GM11168 (cell line): ENCODE measurements at regions not wholly inside any gene's neighbourhood (a gene's known extent, or its start where the extent isn't known, plus 50 kb on each side); places are given as distances from the start of the nearest gene placed in this dataset.

ENCODE experiments used
- in situ Hi-C: fragments of 300-500 bp; cut with MboI; formaldehyde crosslinking; loops from one replicate; pipeline ENCODE4 v1.12.0; 2022; ENCODE audit warnings: low sequenced_read_pairs; ENCODE audit not compliant: unreplicated experiment

- in situ Hi-C loops: no loop called here
These were observed 409.5 kb upstream of the CWC22 start for GRCh38 chr2:180416627-180417026.

DNA sequence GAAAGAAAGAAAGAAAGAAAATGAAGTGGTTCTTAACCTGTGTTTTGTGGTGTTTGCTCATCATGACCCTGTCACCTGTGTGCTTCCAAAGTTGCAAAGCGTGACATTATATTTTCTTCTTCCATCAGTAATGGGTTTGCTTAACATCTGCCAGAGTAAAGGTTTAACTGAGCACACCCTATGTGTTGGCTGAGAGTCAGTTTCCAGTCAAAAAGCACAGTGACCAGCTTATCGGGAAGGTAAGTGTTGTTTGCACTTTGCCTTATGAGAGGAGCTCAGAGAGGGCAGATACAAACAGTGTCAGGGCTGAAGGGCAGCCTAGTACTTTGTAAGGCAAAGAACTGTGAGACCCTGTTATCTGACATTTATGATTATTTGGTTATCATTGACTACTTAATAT is 406.2 kb upstream of the CWC22 start:
- in situ Hi-C loops: no loop called here

DNA sequence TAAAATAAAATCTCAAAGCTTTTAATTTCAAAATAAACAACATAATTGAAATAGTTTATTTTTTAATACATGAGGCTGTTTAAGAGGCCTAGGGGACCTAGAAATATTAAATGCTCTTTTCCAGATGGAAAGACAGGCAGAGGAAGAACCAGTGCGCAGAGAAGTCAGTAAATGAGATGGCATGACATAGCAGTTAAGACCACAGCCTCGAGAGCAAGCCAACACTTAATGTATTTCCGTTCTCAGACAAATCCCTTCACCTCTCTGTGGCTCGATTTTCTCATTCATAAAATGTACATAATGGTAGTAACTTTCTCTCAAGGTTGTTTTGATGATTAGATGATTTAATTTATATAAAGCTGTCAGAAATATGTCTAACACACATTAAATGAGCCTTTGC is 405.1 kb upstream of the CWC22 start:
- in situ Hi-C loops: no loop called here

GRCh38 chr2:180411661-180412060 is 404.6 kb upstream of the CWC22 start:
- in situ Hi-C loops: no loop called here

DNA sequence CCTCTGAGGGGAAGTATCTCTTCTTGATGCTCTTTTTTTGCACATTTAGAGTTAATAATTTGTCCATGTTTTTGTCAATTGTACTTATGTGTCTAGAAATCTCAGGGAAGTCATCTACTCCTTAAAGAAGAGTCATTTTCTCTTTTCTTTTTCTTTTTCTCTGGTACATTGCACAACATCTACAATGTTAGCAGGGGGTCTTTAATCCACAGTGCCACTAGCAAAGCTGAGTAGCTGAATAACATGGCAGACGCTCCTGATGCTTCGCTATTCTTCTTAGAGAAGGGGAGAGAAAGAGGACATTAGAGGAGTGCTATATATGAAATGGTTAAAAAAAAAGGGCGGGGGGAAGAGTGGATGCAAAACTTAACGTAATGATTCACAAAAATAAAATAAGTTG is 399.6 kb upstream of the CWC22 start:
- in situ Hi-C loops: no loop called here

DNA sequence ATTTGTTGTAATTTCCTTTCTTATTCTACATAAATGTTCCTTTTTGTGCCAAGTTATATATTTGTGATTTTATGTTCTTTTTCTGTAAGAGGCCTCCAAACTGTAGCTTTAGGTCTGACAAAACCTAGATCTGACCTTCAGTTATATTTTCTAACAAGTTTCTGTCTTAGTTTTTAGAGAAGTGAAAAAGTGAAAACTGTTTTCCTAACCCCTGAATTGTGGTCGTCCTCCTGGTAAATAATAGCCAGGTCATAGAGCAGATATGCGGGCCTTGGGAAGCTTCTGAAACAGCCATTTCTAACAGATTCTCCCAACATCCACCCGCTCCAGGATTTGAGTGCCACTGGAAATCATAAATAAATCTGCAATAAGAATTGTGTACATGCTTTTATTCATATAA is 398.4 kb upstream of the CWC22 start:
- in situ Hi-C loops: no loop called here

GRCh38 chr2:180394305-180394704 is 387.2 kb upstream of the CWC22 start:
- in situ Hi-C loops: no loop called here

GRCh38 chr2:180385601-180386201 is 378.6 kb upstream of the CWC22 start:
- in situ Hi-C loops: no loop called here

DNA sequence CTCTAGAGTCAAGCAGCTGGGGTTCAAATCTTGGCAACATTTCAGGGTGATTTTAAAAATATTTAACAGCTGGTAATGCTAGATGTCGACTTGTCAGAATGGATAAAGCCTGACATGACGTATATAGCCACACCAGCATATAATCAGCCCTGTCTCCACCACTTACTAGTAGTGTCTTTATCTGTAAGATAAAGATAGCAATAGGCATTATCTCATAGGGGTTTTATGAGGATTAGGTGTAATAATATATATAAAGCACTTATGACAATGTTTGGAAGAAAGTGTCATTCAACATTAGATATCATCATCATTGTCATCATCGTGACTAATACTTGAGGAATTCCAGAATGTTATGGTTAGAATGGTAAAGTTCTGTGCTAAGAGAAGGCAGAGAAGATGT is 369.0 kb upstream of the CWC22 start:
- in situ Hi-C loops: no loop called here

DNA sequence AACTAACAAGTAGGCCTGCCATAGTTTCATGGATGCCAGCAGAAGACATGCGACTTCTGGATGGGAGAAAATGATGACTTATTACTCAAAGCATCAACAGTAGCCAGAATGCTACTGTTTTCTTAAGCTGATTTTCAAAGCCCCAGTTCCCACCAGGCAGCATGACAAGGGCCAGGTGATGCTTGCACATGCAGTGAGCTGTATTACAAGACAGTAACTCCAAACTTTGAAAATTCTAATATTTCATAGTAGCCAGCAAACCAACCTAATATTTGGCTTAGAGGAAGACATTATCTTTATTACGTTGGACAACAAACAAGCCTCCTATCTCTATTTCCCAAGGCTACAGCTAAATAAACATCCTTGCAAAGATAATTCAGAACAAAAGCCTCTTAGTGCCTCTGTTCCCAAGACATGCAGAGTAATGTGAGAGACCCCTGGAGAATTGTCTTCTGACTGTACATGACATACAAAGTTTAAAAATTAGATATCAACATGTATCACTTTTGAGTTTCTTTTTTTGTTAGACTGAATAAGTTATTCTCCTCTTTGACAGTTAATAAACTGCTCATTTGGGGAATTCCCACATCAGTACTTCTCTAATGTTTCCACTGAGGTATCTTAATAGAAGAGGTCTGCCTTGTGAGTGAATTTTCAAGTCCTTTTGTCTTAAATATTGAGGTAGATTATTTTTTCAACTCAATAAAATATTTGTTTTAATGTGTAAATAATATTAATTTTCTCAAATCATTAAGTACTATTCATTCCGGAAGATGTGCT is 367.6 kb upstream of the CWC22 start:
- in situ Hi-C loops: no loop called here

DNA sequence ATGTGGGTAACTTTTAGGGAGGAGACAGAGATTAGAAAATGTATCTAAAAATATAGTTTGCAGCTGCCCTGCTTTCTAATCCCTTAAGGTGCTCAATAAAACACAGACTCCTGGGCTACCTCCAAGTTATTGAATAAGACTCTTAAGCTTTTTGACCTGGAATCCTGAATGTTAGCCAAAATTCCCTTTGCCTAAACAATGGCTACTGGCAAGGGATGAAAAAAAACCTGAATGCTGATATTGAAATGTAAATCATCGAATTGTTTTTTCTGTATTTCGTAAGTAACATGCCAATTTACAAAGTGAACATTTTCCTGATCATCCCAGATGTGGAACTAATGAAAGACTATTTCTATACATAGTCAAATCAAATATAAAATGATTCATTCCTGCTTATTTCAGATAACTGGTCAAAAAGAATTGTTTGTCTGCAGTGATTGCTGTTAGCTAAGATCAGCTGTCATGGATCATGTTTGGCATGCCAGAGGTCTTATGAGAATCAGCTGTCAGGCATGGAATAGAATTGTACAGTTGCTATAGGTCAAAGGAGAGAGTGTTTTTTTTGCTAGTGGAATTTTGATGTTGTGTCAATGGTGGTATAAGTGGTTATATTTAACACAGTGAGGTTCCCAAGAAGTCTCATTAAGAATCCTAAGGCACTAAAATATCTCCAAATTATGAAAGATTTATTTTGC is 363.6 kb upstream of the CWC22 start:
- in situ Hi-C loops: no loop called here

DNA sequence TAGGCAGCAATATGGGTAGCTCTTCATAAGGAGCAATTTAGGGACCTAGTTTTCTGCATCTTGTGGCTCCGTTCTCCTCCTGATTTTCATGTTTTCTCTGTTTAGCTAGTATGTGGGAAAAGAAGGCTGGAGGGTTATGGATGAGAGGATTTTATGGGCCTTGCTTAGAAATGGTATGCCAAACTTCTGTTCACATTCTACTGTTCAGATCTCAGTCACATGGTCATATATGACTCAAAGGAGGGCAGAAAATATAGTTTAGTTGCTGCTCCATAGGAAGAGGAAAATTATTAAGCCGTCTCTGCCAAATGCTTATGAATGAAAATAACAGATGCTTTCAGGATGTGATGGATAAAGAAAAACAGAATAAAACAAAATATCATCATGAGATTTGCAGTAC is 361.8 kb upstream of the CWC22 start:
- in situ Hi-C loops: no loop called here

- in situ Hi-C loops: no loop called here
These were observed 360.7 kb upstream of the CWC22 start for GRCh38 chr2:180367815-180368214.

GRCh38 chr2:180366481-180366880 is 359.4 kb upstream of the CWC22 start:
- in situ Hi-C loops: no loop called here

DNA sequence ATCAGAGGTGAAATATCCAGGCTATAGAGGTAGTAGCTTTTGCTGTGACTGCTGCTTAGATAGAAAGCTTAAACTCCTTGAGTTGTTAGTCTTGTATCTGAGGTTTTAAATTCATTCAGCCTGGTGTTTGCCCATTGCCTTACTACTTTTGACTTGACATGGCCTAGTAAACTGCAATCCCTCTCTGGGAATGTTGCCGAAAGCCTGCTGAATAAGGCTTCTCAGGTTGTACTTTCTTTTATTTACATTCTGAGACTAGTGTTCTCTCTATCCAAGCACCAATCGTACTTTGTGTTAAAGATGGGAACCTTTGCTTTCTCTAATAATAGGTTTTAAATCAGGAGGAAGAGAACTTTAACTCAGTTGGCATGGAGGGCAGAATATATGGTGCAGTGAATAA is 357.6 kb upstream of the CWC22 start:
- in situ Hi-C loops: no loop called here

GRCh38 chr2:180360283-180360618 is 353.2 kb upstream of the CWC22 start:
- in situ Hi-C loops: no loop called here

- in situ Hi-C loops: no loop called here
These were observed 352.6 kb upstream of the CWC22 start for GRCh38 chr2:180359522-180360282.

DNA sequence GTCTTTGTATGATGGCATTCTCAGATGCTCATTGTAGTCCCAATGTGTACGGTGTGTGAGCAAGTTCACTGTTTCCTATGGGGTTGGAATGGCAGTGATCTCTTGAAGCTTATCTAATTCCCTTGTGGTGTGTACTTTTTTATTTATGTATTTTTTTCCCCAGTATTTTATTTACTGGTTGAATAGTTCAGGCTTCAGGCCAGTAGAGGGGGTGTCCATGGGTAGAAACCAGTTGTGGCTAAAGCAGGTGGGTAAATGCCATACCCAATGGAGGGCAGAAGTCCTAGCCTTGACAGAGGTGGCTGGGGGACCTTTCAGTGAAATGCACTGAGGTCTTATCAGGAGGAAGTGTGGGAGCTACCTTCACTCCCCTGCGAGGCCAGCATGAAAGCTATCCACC is 351.4 kb upstream of the CWC22 start:
- in situ Hi-C loops: no loop called here

DNA sequence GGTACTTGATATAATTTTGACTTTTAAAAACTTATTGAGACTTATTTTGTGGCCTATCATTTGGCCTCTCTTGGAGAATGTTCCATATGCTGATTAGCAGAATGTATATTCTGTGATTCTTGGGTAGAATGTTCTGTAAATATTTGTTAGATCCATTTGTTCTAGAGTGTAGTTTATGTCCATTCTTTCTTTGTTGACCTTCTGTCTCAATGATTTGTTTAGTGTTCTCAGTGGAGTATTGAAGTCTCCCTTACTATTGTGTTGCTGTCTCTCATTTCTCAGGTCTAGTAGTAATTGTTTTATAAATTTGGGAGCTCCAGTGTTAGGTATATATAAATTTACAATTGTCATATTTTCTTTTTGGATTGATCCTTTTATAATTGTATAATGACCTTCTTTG is 349.6 kb upstream of the CWC22 start:
- in situ Hi-C loops: no loop called here

DNA sequence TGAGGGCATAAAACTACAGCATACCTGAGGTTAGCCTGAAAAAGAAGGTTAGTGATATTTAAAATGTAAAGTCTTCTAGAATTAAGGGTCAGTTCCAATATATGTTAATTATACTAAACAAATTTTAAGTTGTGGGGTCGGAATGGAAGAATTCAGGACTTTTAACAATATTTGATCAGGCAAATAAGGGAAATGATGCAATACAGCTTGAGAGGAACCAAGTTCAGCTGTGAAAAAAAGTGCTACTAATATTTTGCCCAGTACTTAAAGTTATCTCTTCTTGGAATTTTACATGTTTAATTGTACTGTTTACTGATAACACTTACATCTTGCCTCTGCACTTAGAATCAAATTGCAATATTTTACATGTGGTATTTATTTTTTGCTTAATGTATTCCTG is 345.5 kb upstream of the CWC22 start:
- in situ Hi-C loops: no loop called here

GRCh38 chr2:180349809-180350208 is 342.7 kb upstream of the CWC22 start:
- in situ Hi-C loops: no loop called here
